ENCODE measurements at regions not wholly inside any gene's neighbourhood (a gene's known extent, or its start where the extent isn't known, plus 50 kb on each side); places are given as distances from the start of the nearest gene placed in this dataset.

DNA sequence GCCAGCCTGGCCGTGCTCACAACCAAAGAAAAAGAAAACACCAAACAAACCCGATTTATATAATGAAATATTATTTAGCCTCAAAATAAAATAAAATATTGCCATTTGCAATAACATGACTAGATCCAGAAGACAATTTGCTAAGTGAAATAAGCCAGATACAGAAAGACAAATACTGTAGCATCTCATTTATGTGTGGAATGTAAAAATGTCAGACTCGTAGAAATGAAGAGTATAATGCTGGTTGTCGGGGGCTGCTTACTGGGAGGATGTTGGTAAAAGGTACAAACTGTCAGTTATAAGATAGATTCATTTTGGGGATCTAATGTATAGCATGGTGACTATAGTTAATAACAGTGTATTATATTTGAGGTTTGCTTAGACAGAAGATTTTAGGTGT is 269.7 kb downstream of the THBS2 start:
- TF ChIP-seq, protein P1, sequence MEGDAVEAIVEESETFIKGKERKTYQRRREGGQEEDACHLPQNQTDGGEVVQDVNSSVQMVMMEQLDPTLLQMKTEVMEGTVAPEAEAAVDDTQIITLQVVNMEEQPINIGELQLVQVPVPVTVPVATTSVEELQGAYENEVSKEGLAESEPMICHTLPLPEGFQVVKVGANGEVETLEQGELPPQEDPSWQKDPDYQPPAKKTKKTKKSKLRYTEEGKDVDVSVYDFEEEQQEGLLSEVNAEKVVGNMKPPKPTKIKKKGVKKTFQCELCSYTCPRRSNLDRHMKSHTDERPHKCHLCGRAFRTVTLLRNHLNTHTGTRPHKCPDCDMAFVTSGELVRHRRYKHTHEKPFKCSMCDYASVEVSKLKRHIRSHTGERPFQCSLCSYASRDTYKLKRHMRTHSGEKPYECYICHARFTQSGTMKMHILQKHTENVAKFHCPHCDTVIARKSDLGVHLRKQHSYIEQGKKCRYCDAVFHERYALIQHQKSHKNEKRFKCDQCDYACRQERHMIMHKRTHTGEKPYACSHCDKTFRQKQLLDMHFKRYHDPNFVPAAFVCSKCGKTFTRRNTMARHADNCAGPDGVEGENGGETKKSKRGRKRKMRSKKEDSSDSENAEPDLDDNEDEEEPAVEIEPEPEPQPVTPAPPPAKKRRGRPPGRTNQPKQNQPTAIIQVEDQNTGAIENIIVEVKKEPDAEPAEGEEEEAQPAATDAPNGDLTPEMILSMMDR (IDR thresholded peaks at IDR 0.05; ENCODE audit: insufficient read depth, low read depth, low read length): no peak
- no peak for TF ChIP-seq EZH2 (IDR thresholded peaks at IDR 0.05; ENCODE audit: insufficient read depth, low read length)
